RCC 7860 (cell line): ENCODE measurements at regions not wholly inside any gene's neighbourhood (a gene's known extent, or its start where the extent isn't known, plus 50 kb on each side); places are given as distances from the start of the nearest gene placed in this dataset.
"Not testable (repeated sequence)": the region's sequence is repeated elsewhere in the genome, so short reads cannot be mapped to it uniquely, and the experiment has no call there.

Experiments
- DNase-seq: peaks from one replicate; pipeline ENCODE4 v3.0.0-alpha.2; 2015; ENCODE audit warnings: low spot score
- FAIRE-seq: peaks from 2 replicates; lab custom pipeline; 2012; peaks lifted over from hg19 to GRCh38; lab: Jason Lieb, UNC

DNA sequence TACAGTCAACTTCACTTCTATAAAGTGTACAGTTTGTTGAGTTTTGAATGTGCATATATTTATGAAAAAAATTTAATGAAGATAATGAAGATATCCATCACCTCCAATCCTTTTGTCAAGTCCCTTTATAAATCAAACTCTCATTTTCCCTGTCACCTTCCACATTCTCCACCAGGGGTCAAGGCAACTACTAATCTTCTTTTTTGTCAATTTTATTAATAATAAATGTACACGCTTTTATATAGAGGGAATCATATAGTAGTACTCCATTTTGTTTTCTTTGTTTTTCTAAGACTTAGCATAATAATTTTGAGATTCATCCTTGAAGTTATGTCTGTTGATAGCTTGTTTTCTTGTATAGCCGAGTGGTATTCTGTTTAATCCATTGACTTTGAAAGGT is 1594.2 kb upstream of the PRMT6 start:
- no peak for FAIRE-seq
- DNase-seq: no peak

GRCh38 chr1:105467549-105467948 is 1588.9 kb upstream of the PRMT6 start:
- FAIRE-seq (no peak), DNase-seq (no peak)

DNA sequence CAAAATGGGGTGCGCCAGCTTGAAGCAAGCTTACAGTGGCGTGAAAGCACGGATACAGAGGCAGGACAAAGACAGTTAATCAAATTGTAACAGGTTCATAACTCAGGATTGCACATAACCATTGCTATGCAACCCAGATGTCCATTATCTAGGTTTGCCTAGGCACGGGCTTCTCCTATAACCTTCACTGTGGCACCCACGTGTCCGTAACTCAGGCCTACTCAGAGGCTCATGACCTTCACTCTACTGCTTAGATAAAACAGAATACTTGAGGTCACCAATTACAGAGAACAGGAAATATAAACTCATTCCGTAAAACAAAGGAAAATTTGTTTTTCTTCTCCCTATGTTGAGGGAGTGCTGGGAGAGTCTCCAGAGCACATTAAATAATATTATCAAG is 1585.9 kb upstream of the PRMT6 start:
- not testable (repeated sequence) for DNase-seq, FAIRE-seq

- no peak for FAIRE-seq
Observed at GRCh38 chr1:105483436-105483835, 1573.0 kb upstream of the PRMT6 start.

DNA sequence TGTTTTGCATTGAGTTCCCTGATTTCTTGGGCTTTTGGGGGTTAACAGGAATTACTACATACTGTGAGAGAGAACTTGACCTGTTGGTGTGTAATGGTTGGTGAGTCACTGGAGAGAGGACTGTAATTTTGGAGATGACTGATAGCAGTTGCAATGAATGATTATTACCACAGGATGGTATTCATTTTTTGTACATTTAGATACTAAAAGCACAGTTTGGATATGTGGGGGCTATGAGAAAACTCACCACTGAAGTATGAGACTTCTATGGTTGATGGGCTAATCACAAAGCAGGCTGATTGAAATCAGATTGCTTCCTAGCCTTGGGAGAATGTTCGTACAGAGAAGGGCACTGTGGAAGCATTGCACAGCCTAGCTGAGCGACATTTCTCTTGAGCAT is 1571.3 kb upstream of the PRMT6 start:
- peak; percentile 19 for DNase-seq
- no peak for FAIRE-seq

More at GRCh38 chr1:105483436-105483835, 1573.0 kb upstream of the PRMT6 start:
- DNase-seq: no peak

DNA sequence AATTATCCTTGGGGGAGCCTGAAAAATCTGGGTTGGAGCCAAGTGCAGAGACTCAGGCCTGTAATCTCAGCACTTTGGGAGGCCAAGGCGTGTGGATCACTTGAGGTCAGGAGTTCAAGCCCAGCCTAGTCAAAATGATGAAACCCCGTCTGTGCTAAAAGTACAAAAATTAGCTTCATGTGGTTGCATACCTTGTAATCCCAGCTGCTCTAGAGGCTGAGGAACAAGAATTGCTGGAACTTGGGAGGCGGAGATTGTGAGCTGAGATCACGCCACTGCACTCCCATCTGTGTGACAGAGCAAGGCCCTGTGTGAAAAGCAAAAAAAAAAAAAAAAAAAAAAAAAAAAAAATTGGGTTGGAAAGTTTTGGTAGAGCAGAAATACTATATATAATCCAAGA is 1563.6 kb upstream of the PRMT6 start:
- DNase-seq (no peak), FAIRE-seq (no peak)

DNA sequence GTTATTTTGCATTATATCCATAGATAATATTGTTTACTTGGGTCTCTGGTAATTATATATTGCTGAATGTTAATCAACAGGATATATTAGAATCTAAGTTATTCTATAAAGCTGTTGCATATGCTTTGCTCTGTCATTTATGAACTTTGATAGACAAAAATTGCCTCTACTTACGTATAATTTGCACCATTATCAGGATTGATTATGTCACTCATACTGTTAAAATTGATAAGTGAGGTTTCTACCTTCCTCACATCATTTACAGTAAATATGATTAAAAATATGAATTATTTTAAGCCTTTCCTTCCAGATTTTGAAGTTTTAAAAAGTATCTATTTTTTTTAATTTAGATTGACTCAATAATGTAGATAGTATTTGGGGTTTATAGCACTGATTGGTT is 1540.4 kb upstream of the PRMT6 start:
- DNase-seq (no peak), FAIRE-seq (no peak)

GRCh38 chr1:105533996-105534395 is 1522.5 kb upstream of the PRMT6 start:
- DNase-seq (no peak), FAIRE-seq (no peak)

GRCh38 chr1:105544475-105544874 is 1512.0 kb upstream of the PRMT6 start:
- FAIRE-seq (peak; percentile 50), DNase-seq (peak; percentile 54)

GRCh38 chr1:105556266-105556665 is 1500.2 kb upstream of the PRMT6 start:
- DNase-seq: no peak
- no peak for FAIRE-seq

DNA sequence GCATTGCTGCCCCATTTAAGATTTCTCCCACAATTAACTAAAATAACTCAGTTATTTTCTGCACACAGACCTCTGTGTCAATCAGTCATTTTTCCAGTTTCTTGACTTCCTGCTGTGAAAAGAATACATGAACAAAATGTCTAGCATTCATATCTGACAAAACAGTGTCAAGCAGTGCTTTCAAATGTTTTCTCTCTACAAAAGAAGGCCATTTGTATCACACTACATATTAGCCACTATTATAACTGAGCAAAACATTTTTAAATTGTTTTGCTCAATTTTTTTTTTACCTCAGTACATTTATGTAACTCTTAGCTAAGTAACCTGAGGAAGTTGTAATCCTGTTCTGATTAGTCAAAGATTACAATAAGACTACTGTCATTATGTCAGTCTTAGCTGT is 1498.5 kb upstream of the PRMT6 start:
- DNase-seq (no peak), FAIRE-seq (no peak)

DNA sequence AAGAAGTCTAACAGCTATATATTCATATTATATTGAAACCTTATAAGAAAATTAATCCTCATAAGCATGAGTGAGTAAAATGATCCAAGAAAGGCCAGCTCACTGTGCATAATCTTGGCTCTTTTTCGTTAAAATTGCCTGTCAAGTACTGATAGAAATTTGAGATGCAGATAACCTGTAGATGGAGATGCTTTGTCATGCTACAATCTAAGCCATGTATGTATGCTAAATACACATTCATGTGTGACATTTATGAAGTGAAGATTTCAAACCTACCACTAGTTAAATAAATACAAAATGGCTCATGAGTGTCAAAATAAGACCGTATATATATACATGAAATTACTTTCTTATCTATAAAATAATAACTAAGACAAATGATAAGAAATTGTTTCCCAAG is 1491.5 kb upstream of the PRMT6 start:
- no peak for FAIRE-seq
- no peak for DNase-seq

- DNase-seq (no peak), FAIRE-seq (no peak)
Observed at GRCh38 chr1:105585791-105586190, 1470.7 kb upstream of the PRMT6 start.

DNA sequence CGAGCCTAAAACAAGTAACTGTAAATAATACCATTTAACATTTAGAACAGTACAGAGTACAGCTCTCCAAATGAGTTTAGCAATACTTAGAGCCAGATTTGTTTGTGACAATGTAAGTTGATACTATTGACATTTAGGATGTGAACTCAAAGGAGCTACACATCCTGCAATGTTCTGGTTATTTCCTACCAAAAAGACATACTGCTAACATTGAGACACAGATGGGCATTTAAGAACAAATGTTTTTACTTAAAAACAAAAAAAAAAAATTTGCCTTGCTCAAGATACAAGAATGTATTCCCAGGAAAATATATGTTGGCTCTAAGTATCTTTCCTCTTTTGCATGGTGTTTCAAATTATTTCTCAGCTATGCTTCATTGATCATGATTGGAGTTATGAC is 1464.8 kb upstream of the PRMT6 start:
- FAIRE-seq: no peak
- DNase-seq: no peak

- FAIRE-seq (no peak), DNase-seq (no peak)
Observed at GRCh38 chr1:105608713-105609112, 1447.8 kb upstream of the PRMT6 start.

GRCh38 chr1:105626276-105626987 is 1430.0 kb upstream of the PRMT6 start:
- FAIRE-seq (no peak), DNase-seq (no peak)

- FAIRE-seq: not testable (repeated sequence)
Observed at GRCh38 chr1:105631153-105631744, 1425.2 kb upstream of the PRMT6 start.

GRCh38 chr1:105632342-105633196 is 1423.9 kb upstream of the PRMT6 start:
- FAIRE-seq (no peak), DNase-seq (no peak)

More at GRCh38 chr1:105631153-105631744, 1425.2 kb upstream of the PRMT6 start:
- DNase-seq: not testable (repeated sequence)

DNA sequence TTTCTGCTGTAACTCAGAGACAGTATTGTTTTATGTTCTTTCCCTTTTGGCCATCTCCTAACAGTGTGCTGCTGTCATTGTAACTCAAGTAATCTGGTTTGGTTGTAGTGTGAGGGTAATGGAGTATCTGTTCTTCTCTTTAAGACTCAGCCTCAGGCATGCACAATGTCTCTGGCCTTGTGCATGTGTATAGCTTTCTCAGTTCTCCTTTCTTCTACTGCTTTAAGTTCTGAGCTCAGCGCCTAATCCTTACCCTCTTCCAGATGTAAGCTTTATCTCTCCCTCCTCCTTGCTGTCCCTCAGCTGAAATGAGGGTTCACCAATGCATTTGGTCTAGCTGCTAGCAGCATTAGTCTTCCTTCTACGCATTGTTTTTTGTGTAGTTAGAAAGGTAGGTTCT is 1420.4 kb upstream of the PRMT6 start:
- FAIRE-seq: no peak
- no peak for DNase-seq

DNA sequence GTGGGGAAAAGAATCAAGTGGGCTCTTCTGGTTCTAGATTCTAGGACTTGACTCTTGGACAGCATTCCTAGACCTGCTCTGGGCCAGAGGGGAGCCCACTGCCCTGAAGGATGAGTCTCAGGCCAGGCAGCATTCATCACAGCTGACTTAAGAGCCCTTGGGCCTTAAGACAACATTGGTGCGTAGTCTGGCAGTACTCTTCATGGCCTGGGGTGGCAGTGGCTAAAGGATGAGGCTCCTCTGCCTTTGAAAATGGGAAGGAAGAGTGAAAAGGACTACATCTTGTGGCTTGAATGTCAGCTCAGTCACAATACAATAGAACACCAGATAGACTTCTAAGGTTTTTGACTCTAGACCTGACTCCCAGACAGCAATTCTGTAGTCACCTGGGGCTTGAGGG is 1415.1 kb upstream of the PRMT6 start:
- FAIRE-seq: no peak
- DNase-seq: no peak

GRCh38 chr1:105652109-105652508 is 1404.4 kb upstream of the PRMT6 start:
- peak; percentile 71 for FAIRE-seq
- DNase-seq: peak; percentile 18

- FAIRE-seq (no peak), DNase-seq (no peak)
Observed at GRCh38 chr1:105655032-105655431, 1401.4 kb upstream of the PRMT6 start.
